IMR-90 (cell line): ENCODE measurements at regions not wholly inside any gene's neighbourhood (a gene's known extent, or its start where the extent isn't known, plus 50 kb on each side); places are given as distances from the start of the nearest gene placed in this dataset.

Experiments used
- MAFK ChIP-seq: IDR thresholded peaks from 2 replicates; pipeline ENCODE4 v1.6.1; 2012; ENCODE audit warnings: low read depth, low read length, improper control_type of control experiment
- MAZ ChIP-seq: IDR thresholded peaks from 2 replicates; pipeline ENCODE4 v1.6.1; 2012; ENCODE audit warnings: low read depth, mild to moderate bottlenecking, low read length, improper control_type of control experiment, moderate library complexity, borderline replicate concordance
- POLR2A ChIP-seq: IDR thresholded peaks from 2 replicates; pipeline ENCODE4 v1.6.1; 2012; ENCODE audit warnings: mild to moderate bottlenecking, low read depth, low read length
- RAD21 ChIP-seq: IDR thresholded peaks from 2 replicates; pipeline ENCODE4 v1.6.1; 2012; ENCODE audit warnings: low read length, improper control_type of control experiment
- SMC3 ChIP-seq: fragments of 150-350 bp; IDR thresholded peaks from 2 replicates; pipeline ENCODE4 v1.6.1; 2016; ENCODE audit warnings: low read depth, mild to moderate bottlenecking, antibody characterized with exemption, low read length, moderate library complexity
- TF ChIP-seq, protein P1 (sequence below): conservative IDR thresholded peaks from 2 replicates; pipeline ENCODE4 v1.5.1; 2012; ENCODE audit warnings: mild to moderate bottlenecking, low read depth, low read length, improper control_type of control experiment

DNA sequence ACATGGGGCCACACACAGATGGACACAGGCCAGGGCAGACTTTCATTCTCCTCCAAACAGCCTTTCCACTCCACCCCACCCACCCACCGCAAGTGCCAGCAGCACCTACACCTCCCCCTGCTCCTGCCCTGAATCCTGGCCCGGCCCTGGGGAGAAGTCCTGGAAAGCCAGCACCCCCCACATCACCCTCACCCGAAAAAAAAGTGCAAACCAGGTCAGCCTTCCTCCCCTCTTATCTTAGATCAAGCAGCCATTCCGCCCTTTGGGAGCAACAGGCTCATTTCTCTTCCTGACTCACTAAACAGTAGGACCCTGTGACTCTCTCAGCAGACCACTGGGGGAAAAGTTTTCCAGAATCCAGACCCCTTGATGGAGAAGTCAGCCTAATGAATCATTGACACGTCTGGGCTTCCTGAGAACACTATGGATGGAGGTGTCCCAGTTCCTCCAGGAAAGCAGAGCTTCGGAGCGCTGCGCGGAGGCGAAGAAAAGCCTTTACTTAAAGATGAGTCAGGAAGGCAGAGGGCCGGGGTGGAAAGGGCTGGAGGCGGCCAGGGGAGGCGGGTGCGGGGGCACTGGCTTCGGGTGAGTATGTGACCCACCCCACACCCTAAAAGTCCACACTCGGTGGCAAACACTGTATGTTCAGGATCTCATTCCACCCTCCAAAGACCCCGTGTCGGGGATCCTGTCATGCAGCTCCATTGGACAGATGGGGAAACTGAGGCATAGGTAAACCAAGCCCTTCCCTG, 588.7 kb downstream of the MATN1 start:
- TF ChIP-seq, protein P1, sequence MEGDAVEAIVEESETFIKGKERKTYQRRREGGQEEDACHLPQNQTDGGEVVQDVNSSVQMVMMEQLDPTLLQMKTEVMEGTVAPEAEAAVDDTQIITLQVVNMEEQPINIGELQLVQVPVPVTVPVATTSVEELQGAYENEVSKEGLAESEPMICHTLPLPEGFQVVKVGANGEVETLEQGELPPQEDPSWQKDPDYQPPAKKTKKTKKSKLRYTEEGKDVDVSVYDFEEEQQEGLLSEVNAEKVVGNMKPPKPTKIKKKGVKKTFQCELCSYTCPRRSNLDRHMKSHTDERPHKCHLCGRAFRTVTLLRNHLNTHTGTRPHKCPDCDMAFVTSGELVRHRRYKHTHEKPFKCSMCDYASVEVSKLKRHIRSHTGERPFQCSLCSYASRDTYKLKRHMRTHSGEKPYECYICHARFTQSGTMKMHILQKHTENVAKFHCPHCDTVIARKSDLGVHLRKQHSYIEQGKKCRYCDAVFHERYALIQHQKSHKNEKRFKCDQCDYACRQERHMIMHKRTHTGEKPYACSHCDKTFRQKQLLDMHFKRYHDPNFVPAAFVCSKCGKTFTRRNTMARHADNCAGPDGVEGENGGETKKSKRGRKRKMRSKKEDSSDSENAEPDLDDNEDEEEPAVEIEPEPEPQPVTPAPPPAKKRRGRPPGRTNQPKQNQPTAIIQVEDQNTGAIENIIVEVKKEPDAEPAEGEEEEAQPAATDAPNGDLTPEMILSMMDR, result no peak
- TF ChIP-seq POLR2A (no peak), MAFK (no peak), SMC3 (no peak), RAD21 (no peak), MAZ (no peak)
